Left renal pelvis (tissue), 4 donors: ENCODE measurements at regions not wholly inside any gene's neighbourhood (a gene's known extent, or its start where the extent isn't known, plus 50 kb on each side); places are given as distances from the start of the nearest gene placed in this dataset.

Experiments used
- DNase-seq, 4 donors: peaks; one replicate each; pipeline ENCODE4 v3.0.0-alpha.2; 2013; ENCODE audit warnings: low read depth in 4 of 4, low spot score in 3 of 4

- DNase-seq = no peak
These were observed 76.7 kb upstream of the MTPN start for GRCh38 chr7:136053689-136054485.

- no peak for DNase-seq
These were observed 74.2 kb upstream of the MTPN start for GRCh38 chr7:136051203-136051928.

- DNase-seq = peak in 1 of 4 donors; percentile 57
These were observed 73.3 kb upstream of the MTPN start for GRCh38 chr7:136050462-136050847.

GRCh38 chr7:136049818-136050461 lies 72.8 kb upstream of the MTPN start:
- no peak for DNase-seq

GRCh38 chr7:136049117-136049516 lies 72.0 kb upstream of the MTPN start:
- DNase-seq = no peak

- DNase-seq = no peak
These were observed 69.4 kb upstream of the MTPN start for GRCh38 chr7:136046548-136046947.

- no peak for DNase-seq
These were observed 68.8 kb upstream of the MTPN start for GRCh38 chr7:136045992-136046391.

- DNase-seq = no peak
These were observed 68.0 kb upstream of the MTPN start for GRCh38 chr7:136045181-136045580.

GRCh38 chr7:136039577-136040345 lies 62.6 kb upstream of the MTPN start:
- DNase-seq = no peak

GRCh38 chr7:136036336-136036735 lies 59.2 kb upstream of the MTPN start:
- peak in 1 of 4 donors; percentile 31 for DNase-seq

- no peak for DNase-seq
These were observed 57.0 kb upstream of the MTPN start for GRCh38 chr7:136034132-136034531.

GRCh38 chr7:136033413-136034031 lies 56.4 kb upstream of the MTPN start:
- peak; percentile 59 to 81 (median 73) for DNase-seq

GRCh38 chr7:136030867-136031318 lies 53.7 kb upstream of the MTPN start:
- DNase-seq = no peak

- no peak for DNase-seq
These were observed 53.2 kb upstream of the MTPN start for GRCh38 chr7:136030330-136030729.

GRCh38 chr7:136027160-136027559 lies 50.0 kb upstream of the MTPN start:
- no peak for DNase-seq
